Neural progenitor cell (in vitro differentiated cells): ENCODE measurements at regions not wholly inside any gene's neighbourhood (a gene's known extent, or its start where the extent isn't known, plus 50 kb on each side); places are given as distances from the start of the nearest gene placed in this dataset.

Source experiments
- DNase-seq: peaks from one replicate; pipeline ENCODE4 v3.0.0-alpha.2; 2016; ENCODE audit warnings: low spot score
- H2AFZ ChIP-seq: fragments of 200-600 bp; sonication (generic); replicated peaks from 2 replicates; pipeline ENCODE4 v1.6.1; 2016; ENCODE audit warnings: antibody characterized with exemption
- H3F3A ChIP-seq: fragments of 200-600 bp; sonication (generic); 2 replicates; pipeline ENCODE4 v1.6.1; 2016; ENCODE audit warnings: antibody characterized with exemption, low read depth
- H3K27ac ChIP-seq: fragments of 200-600 bp; sonication (generic); 2 replicates; pipeline ENCODE4 v1.5.1; 2016; ENCODE audit warnings: mild to moderate bottlenecking
- H3K27me3 ChIP-seq: fragments of 200-600 bp; sonication (generic); 2 replicates; pipeline ENCODE4 v1.6.1; 2016; ENCODE audit warnings: mild to moderate bottlenecking, moderate library complexity
- H3K36me3 ChIP-seq: fragments of 200-600 bp; sonication (generic); 2 replicates; pipeline ENCODE4 v1.5.1; 2016
- H3K4me1 ChIP-seq: fragments of 200-600 bp; sonication (generic); 2 replicates; pipeline ENCODE4 v1.6.1; 2016; ENCODE audit warnings: mixed run types
- H3K4me2 ChIP-seq: fragments of 200-600 bp; sonication (generic); 2 replicates; pipeline ENCODE4 v1.6.1; 2016
- H3K4me3 ChIP-seq: fragments of 200-600 bp; sonication (generic); 2 replicates; pipeline ENCODE4 v1.5.1; 2016
- H3K79me2 ChIP-seq: fragments of 200-600 bp; sonication (generic); 2 replicates; pipeline ENCODE4 v1.6.1; 2016; ENCODE audit warnings: low read depth
- H3K9ac ChIP-seq: fragments of 200-600 bp; sonication (generic); 2 replicates; pipeline ENCODE4 v1.6.1; 2016
- H3K9me3 ChIP-seq: fragments of 200-600 bp; sonication (generic); 2 replicates; pipeline ENCODE4 v1.5.1; 2016; ENCODE audit warnings: low read depth
- H4K20me1 ChIP-seq: fragments of 200-600 bp; sonication (generic); 2 replicates; pipeline ENCODE4 v1.6.1; 2016; ENCODE audit warnings: low read depth
- H3K27ac Mint-ChIP-seq: 3 replicates; pipeline ENCODE4 v1.8.0; 2021; ENCODE audit warnings: mixed read lengths
- H3K27me3 Mint-ChIP-seq: 2 replicates; pipeline ENCODE4 v1.8.0; 2022; ENCODE audit warnings: low read depth, mild to moderate bottlenecking, inconsistent platforms, moderate library complexity, mixed read lengths; ENCODE audit not compliant: insufficient read depth
- H3K36me3 Mint-ChIP-seq: 3 replicates; pipeline ENCODE4 v1.8.0; 2021; ENCODE audit warnings: mixed read lengths
- H3K4me1 Mint-ChIP-seq: 3 replicates; pipeline ENCODE4 v1.8.0; 2021; ENCODE audit warnings: mixed read lengths
- H3K4me3 Mint-ChIP-seq: 3 replicates; pipeline ENCODE4 v1.8.0; 2021; ENCODE audit warnings: mild to moderate bottlenecking, moderate library complexity, mixed read lengths
- H3K9me3 Mint-ChIP-seq: 3 replicates; pipeline ENCODE4 v1.8.0; 2020; ENCODE audit warnings: mixed read lengths
- EZH2 ChIP-seq: fragments of 200-600 bp; sonication (generic); IDR thresholded peaks from 2 replicates; pipeline ENCODE4 v1.6.1; 2017; ENCODE audit warnings: antibody characterized with exemption, mild to moderate bottlenecking, moderate library complexity
- EZH2phosphoT487 ChIP-seq: fragments of 200-600 bp; sonication (generic); IDR thresholded peaks from 2 replicates; pipeline ENCODE4 v1.6.1; 2017; ENCODE audit warnings: antibody characterized with exemption
- TF ChIP-seq, protein P1 (sequence below): fragments of 200-600 bp; sonication (generic); IDR thresholded peaks from 2 replicates; pipeline ENCODE4 v1.5.1; 2017; ENCODE audit warnings: antibody characterized with exemption, mild to moderate bottlenecking

DNA sequence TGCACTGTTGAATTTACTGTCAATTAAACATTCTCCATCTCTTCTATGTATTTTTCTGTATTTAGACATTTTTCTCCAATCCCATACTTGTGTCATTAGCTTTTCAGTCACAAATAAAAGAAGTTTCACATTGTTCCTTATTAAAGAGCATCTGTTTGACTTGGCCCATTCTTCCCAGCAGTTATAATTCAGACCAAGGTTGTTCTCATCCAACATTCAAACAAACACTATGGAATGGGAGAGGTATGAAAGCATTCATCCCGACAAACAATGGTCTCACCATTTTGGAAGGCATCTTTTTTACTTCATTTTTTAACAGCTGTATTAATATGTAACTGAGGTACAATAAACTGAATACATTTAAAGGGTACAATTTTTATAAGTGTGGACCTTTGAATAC, 208.8 kb upstream of the MAF start:
- Mint-ChIP-seq H3K36me3 (no peaks in the 10 kb centered on the region), H3K9me3 (peaks cover 2% of the 10 kb centered on the region), H3K27ac (no peak overlapping the region), H3K4me1 (peaks cover 13% of the 10 kb centered on the region), H3K4me3 (no peak overlapping the region), H3K27me3 (peaks cover 2% of the 10 kb centered on the region)
- Histone ChIP-seq H3K9ac (no peak overlapping the region), H2AFZ (no peak overlapping the region), H3K27me3 (no peaks in the 10 kb centered on the region), H3F3A (no peaks in the 10 kb centered on the region), H3K4me1 (peaks cover 14% of the 10 kb centered on the region), H3K79me2 (no peaks in the 10 kb centered on the region), H3K4me3 (no peak overlapping the region), H3K27ac (no peak overlapping the region), H3K36me3 (no peaks in the 10 kb centered on the region), H3K4me2 (no peak overlapping the region), H4K20me1 (no peaks in the 10 kb centered on the region), H3K9me3 (no peaks in the 10 kb centered on the region)
- DNase-seq, result no peak
- TF ChIP-seq, protein P1, sequence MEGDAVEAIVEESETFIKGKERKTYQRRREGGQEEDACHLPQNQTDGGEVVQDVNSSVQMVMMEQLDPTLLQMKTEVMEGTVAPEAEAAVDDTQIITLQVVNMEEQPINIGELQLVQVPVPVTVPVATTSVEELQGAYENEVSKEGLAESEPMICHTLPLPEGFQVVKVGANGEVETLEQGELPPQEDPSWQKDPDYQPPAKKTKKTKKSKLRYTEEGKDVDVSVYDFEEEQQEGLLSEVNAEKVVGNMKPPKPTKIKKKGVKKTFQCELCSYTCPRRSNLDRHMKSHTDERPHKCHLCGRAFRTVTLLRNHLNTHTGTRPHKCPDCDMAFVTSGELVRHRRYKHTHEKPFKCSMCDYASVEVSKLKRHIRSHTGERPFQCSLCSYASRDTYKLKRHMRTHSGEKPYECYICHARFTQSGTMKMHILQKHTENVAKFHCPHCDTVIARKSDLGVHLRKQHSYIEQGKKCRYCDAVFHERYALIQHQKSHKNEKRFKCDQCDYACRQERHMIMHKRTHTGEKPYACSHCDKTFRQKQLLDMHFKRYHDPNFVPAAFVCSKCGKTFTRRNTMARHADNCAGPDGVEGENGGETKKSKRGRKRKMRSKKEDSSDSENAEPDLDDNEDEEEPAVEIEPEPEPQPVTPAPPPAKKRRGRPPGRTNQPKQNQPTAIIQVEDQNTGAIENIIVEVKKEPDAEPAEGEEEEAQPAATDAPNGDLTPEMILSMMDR, result no peak
- no peak for TF ChIP-seq EZH2phosphoT487
- no peak for TF ChIP-seq EZH2

DNA sequence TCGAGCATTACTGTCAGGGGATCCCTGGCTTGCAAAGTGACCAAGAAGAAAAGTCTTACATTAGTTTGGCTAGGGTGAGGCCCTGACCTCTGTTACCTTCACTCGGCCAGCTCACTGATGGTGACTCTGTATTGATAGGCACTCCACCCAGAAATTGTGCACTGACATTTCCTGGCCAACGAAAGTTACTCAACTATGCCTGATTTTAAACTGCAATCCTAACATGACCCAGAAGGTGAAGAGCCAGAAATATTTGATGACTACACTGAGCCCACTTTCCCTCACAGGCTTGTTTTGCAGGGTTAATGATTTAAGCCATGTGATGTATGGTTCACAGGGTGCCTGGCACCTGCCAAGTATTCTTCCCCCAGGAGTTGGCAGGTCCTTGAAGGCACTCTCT, 208.2 kb upstream of the MAF start:
- Histone ChIP-seq H3K9ac (no peak overlapping the region), H3K27me3 (no peaks in the 10 kb centered on the region), H3K27ac (no peak overlapping the region), H2AFZ (no peak overlapping the region), H3K4me2 (no peak overlapping the region), H3K9me3 (no peaks in the 10 kb centered on the region), H3K79me2 (no peaks in the 10 kb centered on the region), H3K36me3 (no peaks in the 10 kb centered on the region), H3K4me1 (peaks cover 14% of the 10 kb centered on the region), H4K20me1 (no peaks in the 10 kb centered on the region), H3K4me3 (no peak overlapping the region), H3F3A (no peaks in the 10 kb centered on the region)
- H3K27ac Mint-ChIP-seq, result no peak overlapping the region
- no peak overlapping the region for H3K4me3 Mint-ChIP-seq
- H3K27me3 Mint-ChIP-seq, result peaks cover 2% of the 10 kb centered on the region
- TF ChIP-seq, protein P1, result no peak
- TF ChIP-seq EZH2 (no peak), EZH2phosphoT487 (no peak)
- no peaks in the 10 kb centered on the region for H3K36me3 Mint-ChIP-seq
- DNase-seq, result no peak
- peaks cover 13% of the 10 kb centered on the region for H3K4me1 Mint-ChIP-seq
- H3K9me3 Mint-ChIP-seq, result peaks cover 2% of the 10 kb centered on the region

DNA sequence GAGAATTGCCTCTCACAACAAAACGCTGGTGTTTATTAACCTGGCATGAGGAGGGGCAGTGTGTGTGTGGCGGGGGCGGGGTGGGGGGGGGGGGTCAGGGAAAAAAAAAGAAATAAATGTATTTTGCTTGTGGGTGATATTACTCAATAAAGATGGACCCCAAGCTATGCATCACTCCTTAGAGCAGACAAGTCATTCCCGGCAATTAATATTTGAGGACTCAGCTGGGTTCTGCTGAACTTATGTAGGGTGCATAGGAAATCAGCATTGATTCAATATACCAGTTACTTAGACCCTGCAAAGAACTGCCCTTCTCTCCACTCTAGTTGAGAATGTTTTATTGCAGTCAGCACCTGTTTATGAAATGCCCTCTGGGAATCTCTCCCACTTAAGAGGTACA, 206.2 kb upstream of the MAF start:
- DNase-seq, result no peak
- H3K27me3 ChIP-seq, result no peaks in the 10 kb centered on the region
- H2AFZ ChIP-seq, result peak overlapping the region; percentile 51
- Mint-ChIP-seq H3K4me1 (peaks cover 13% of the 10 kb centered on the region), H3K27me3 (peaks cover 2% of the 10 kb centered on the region), H3K9me3 (peaks cover 6% of the 10 kb centered on the region), H3K27ac (no peak overlapping the region), H3K4me3 (no peak overlapping the region), H3K36me3 (no peaks in the 10 kb centered on the region)
- no peaks in the 10 kb centered on the region for H3K9me3 ChIP-seq
- no peaks in the 10 kb centered on the region for H3K79me2 ChIP-seq
- H3K9ac ChIP-seq, result no peak overlapping the region
- no peak overlapping the region for H3K4me3 ChIP-seq
- H3K27ac ChIP-seq, result no peak overlapping the region
- no peak overlapping the region for H3K4me2 ChIP-seq
- H3K36me3 ChIP-seq, result no peaks in the 10 kb centered on the region
- TF ChIP-seq EZH2, result no peak
- TF ChIP-seq, protein P1, result no peak
- no peak for TF ChIP-seq EZH2phosphoT487
- H4K20me1 ChIP-seq, result no peaks in the 10 kb centered on the region
- H3K4me1 ChIP-seq, result peaks cover 14% of the 10 kb centered on the region
- H3F3A ChIP-seq, result no peaks in the 10 kb centered on the region

DNA sequence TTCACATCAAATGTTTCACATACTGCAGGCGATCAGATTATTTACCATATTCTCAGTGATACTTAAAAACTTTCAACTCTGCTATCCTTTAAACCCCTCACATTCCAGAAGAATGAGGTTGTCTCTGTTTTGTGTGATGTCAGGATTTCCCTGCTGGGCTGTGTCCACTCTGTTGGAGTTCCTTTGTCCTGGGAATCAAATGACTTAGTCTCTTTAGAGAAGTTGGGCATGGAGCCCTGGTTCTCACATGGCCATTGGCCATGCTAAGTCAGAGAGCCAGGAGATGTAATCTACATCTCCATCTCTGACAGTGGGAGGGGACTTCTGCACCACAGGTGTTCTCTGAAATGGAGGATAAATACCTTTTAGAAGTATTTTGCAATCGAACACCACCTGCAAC, 205.1 kb upstream of the MAF start:
- peak; percentile 47 for DNase-seq

More for the DNA sequence above, 205.1 kb upstream of the MAF start:
- Histone ChIP-seq H3K9ac (no peak overlapping the region), H3K27ac (no peak overlapping the region), H3K27me3 (no peaks in the 10 kb centered on the region), H3K36me3 (no peaks in the 10 kb centered on the region), H3F3A (no peaks in the 10 kb centered on the region), H3K79me2 (no peaks in the 10 kb centered on the region), H3K4me2 (peak overlapping the region; percentile 21), H3K4me1 (peaks cover 14% of the 10 kb centered on the region), H4K20me1 (no peaks in the 10 kb centered on the region), H2AFZ (no peak overlapping the region), H3K9me3 (no peaks in the 10 kb centered on the region), H3K4me3 (no peak overlapping the region)
- TF ChIP-seq EZH2phosphoT487 (no peak), EZH2 (no peak)
- TF ChIP-seq, protein P1, result no peak
- Mint-ChIP-seq H3K36me3 (no peaks in the 10 kb centered on the region), H3K27ac (no peak overlapping the region), H3K9me3 (peaks cover 10% of the 10 kb centered on the region), H3K4me1 (peaks cover 13% of the 10 kb centered on the region), H3K27me3 (peaks cover 2% of the 10 kb centered on the region), H3K4me3 (no peak overlapping the region)
